ENCODE measurements at regions not wholly inside any gene's neighbourhood (a gene's known extent, or its start where the extent isn't known, plus 50 kb on each side); places are given as distances from the start of the nearest gene placed in this dataset.

DNA sequence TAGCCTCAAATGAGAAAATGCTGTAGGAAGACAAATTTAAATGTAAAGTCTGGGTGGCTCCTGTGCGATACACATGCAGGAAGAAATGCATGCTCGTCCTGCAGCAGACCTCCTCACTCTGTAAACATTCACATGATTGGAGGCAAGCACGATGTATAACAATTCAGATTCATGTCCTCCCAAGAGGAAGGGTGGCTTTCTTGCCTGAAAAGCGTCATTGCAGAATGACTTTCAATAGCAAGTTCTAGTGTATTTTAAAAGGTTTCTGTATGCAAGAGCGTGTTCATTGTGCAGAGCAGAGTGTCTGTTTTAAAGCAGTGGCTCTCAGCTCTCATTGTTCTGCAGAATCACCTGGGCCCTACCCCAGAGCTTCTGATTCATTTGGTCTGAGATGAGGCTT lies 170.3 kb upstream of the CELF2 start:
- no peak for DNase-seq (ENCODE audit: low read depth)

DNA sequence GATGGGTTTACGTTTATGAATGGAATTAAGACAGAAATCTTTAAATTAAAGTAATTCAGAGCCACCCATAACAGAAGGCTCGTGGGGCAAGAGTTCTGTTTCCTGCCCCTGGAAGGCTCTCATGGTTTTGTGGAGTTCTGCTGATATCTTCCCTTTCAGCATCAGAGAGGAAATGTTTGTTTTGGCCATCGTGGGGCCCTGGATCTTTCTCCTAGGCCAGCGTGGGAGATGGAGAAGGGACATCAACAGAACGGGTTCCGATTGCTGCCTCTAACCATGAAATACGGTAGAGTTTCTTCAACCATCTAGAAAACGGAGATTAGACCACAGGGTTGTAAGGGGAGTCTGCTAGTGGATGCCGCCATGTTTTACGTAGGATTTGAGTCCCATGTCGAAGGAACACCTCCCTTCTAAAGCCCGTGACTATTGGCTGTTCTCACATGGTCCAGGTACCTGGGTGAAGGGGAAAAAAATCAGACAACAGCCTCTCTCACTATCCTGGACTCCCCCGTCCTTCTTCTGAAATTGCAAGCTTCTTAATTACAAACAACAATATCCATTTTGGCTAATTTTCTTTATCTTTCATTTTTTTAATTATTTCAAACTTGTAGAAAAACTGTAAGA lies 169.1 kb upstream of the CELF2 start:
- DNase-seq (ENCODE audit: low read depth) = no peak

GRCh38 chr10:10849306-10849705 lies 168.4 kb upstream of the CELF2 start:
- no peak for DNase-seq (ENCODE audit: low read depth)

- no peak for DNase-seq (ENCODE audit: low read depth)
Measured at GRCh38 chr10:10850214-10850613, 167.5 kb upstream of the CELF2 start.

GRCh38 chr10:10852464-10852863 lies 165.2 kb upstream of the CELF2 start:
- DNase-seq (ENCODE audit: low read depth) = no peak

- no peak for DNase-seq (ENCODE audit: low read depth)
Measured at GRCh38 chr10:10853954-10854353, 163.7 kb upstream of the CELF2 start.

GRCh38 chr10:10854725-10855124 lies 162.9 kb upstream of the CELF2 start:
- no peak for DNase-seq (ENCODE audit: low read depth)

- DNase-seq (ENCODE audit: low read depth) = no peak
Measured at GRCh38 chr10:10855151-10855581, 162.5 kb upstream of the CELF2 start.

GRCh38 chr10:10860455-10860976 lies 157.2 kb upstream of the CELF2 start:
- DNase-seq (ENCODE audit: low read depth) = no peak

DNA sequence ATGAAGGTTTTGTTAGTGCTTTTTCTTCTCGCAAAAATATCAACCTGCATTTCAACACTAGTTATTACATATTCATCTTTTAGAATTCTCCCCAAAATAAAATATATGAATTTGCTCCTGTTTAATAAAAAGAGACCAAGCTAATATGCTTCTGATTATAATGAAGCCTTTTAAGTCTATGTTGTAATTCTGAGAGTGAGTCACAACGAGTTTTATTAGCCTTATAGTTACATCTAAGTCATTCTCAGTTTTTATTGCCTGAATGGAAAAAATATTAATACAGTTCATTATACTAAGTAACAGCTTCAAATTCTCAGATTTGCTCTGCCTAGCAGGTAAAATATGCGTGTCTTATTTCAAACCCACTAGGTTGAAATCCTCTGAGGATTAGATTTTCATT lies 152.4 kb upstream of the CELF2 start:
- DNase-seq (ENCODE audit: low read depth) = no peak

DNA sequence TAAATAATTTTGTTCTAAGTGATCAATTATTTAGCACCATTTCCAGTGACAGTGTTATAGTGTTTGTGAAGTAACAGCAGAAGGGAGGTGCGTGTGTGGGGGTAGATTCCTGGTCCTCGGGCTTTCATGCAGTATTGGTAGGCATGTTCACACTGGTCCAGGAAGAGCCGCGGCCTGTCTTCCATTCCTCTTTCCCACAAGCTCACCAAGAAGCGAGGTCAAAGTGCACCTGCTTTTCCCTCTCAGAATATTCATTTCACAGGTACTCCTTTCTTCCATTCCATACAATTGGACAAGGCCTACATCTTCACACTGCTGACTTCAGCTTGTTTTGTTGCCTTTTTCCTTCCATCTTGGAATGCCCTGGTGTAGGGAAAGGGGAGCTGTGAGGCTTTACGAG lies 151.8 kb upstream of the CELF2 start:
- no peak for DNase-seq (ENCODE audit: low read depth)

GRCh38 chr10:10869592-10869991 lies 148.1 kb upstream of the CELF2 start:
- DNase-seq (ENCODE audit: low read depth) = peak; percentile 39

- no peak for DNase-seq (ENCODE audit: low read depth)
Measured at GRCh38 chr10:10870523-10871241, 147.0 kb upstream of the CELF2 start.

- no peak for DNase-seq (ENCODE audit: low read depth)
Measured at GRCh38 chr10:10871352-10871751, 146.3 kb upstream of the CELF2 start.

GRCh38 chr10:10872035-10872673 lies 145.5 kb upstream of the CELF2 start:
- DNase-seq (ENCODE audit: low read depth) = peak; percentile 32

DNA sequence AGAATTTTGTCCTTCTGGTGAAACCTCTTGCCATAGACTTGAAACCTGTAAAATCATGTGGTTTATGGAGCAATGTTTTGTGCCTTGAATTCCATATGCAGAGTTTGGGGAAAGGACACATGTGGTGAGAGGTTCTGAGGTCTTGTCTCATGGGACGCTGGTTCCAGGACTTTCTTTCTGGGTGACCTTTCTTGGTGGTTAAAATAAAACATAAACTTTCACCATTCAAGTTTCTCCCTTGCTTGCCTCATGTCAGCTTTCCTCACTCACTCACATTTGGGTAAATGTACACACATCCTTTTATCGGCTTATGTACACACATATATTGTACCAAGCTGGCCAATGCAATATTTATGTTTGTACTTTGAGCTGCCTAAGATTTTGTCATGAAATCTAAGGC lies 144.9 kb upstream of the CELF2 start:
- DNase-seq (ENCODE audit: low read depth) = no peak

- DNase-seq (ENCODE audit: low read depth) = no peak
Measured at GRCh38 chr10:10873289-10873688, 144.4 kb upstream of the CELF2 start.

DNA sequence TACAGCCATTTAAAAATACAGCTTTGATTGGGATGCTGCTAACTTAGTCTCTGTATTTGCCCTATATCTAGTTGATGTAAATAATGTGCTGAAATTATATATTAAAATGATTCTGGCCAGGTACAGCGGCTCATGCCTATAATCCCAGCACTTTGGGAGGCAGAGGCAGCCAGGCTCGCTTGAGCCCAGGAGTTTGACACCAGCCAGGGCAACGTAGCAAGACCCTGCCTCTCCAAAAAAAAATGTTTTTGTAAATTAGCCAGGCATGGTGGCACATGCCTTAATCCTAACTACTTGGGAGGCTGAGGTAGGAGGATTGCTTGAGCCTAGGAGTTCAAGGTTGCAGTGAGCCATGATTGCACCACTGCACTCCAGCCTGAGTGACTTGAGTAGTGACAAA lies 143.8 kb upstream of the CELF2 start:
- no peak for DNase-seq (ENCODE audit: low read depth)

DNA sequence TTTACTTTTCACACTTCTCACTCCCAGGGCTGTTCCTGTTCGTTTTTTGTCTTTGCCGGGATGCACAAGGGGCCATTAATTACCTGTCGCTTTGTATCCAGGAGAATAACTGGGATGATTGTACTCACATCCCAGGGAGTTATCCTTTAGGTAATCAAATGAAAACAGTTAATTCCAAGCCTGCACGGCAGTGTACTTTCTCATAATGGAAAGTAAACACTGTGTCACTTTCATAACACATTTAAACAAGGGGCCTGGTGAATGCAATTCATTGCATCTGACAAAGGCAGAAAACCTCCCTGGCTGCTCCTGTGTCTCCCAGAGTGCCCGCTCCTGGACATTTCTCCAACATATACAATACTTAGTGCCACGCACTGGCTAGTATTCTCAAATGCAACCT lies 138.7 kb upstream of the CELF2 start:
- no peak for DNase-seq (ENCODE audit: low read depth)

GRCh38 chr10:10881117-10881813 lies 136.4 kb upstream of the CELF2 start:
- DNase-seq (ENCODE audit: low read depth) = no peak

DNA sequence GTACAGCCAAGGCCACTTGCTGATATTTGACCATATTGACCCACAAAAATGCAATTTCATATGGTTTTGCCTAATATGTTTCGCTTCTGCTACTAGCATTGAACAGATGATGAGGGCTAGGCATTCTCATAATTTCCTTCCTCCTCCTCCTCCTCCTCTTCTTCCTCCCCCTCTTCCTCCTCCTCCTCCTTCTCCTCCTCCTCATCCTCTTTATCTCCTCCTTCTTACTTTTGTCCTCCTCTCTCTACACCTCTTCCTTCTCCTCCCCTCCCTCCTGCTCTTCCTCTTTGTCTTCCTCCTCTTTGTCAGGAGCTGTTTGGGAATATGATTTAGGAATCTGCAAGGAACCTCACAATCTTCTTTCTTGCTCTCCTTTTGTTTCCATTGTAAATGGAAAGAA lies 133.9 kb upstream of the CELF2 start:
- no peak for DNase-seq (ENCODE audit: low read depth)

GRCh38 chr10:10886861-10887531 lies 130.7 kb upstream of the CELF2 start:
- DNase-seq (ENCODE audit: low read depth) = no peak

Measured in RPMI7951 (cell line).